GM12878 (cell line): ENCODE measurements at regions not wholly inside any gene's neighbourhood (a gene's known extent, or its start where the extent isn't known, plus 50 kb on each side); places are given as distances from the start of the nearest gene placed in this dataset.

ENCODE experiments used
- ATAC-seq: fragments of 200-7000 bp; cut with Tn5 transposase; 3 replicates; pipeline ENCODE4 v1.9.1; 2020; ENCODE audit warnings: mild to moderate bottlenecking, moderate library complexity
- BruUV-seq: library from RNA; stranded (reverse); fragments of 400-500 nt; replicated peaks from 2 replicates; lab custom pipeline; 2021; lab: Mats Ljungman, UMichigan
- CTCF ChIA-PET: fragments of 300-600 bp; sonication (Branson Sonifier 250); formaldehyde crosslinking; extraction: SDS; loops from one replicate; lab custom pipeline; 2021; ENCODE audit warnings: inconsistent platforms; lab: Yijun Ruan, JAX
- POLR2A ChIA-PET: fragments of 350-600 bp; formaldehyde crosslinking; extraction: SDS; loops from one replicate; lab custom pipeline; 2021; ENCODE audit warnings: inconsistent platforms; lab: Charles Lee
- RAD21 ChIA-PET: fragments of 300-600 bp; sonication (Branson Sonifier 250); formaldehyde crosslinking; loops from one replicate; lab custom pipeline; 2023; ENCODE audit warnings: antibody characterized with exemption; ENCODE audit not compliant: unreplicated experiment; lab: Charles Lee
- SMC1A ChIA-PET: fragments of 300-600 bp; sonication (Branson Sonifier 250); formaldehyde crosslinking; loops from one replicate; lab custom pipeline; 2023; ENCODE audit not compliant: unreplicated experiment, uncharacterized antibody; lab: Charles Lee
- DNase-seq: peaks from one replicate; pipeline ENCODE4 v3.0.0-alpha.2; 2011; ENCODE audit warnings: low read depth, low spot score
- FAIRE-seq: peaks from 3 replicates; lab custom pipeline; 2011; peaks lifted over from hg19 to GRCh38; lab: Jason Lieb, UNC
- H2AFZ ChIP-seq: 2 replicates; pipeline ENCODE4 v1.6.0; 2011; ENCODE audit warnings: low read depth, low read length, control low read depth; ENCODE audit not compliant: control insufficient read depth
- H3K27ac ChIP-seq: 2 replicates; pipeline ENCODE4 v1.5.1; 2011; ENCODE audit warnings: control low read depth; ENCODE audit not compliant: control insufficient read depth, insufficient read depth
- H3K27me3 ChIP-seq, 2 experiments: replicated peaks in 1 of 2; 2 replicates each; pipeline versions ENCODE4 v1.6.0 to v1.6.1; 2011; ENCODE audit warnings: low read length in 1 of 2; ENCODE audit not compliant: control insufficient read depth in 2 of 2, insufficient read depth in 2 of 2
- H3K36me3 ChIP-seq, 2 experiments: 2 replicates each; pipeline ENCODE4 v1.5.1; 2011; ENCODE audit warnings: low read length in 1 of 2; ENCODE audit not compliant: control insufficient read depth in 2 of 2, insufficient read depth in 2 of 2
- H3K4me1 ChIP-seq: 2 replicates; pipeline ENCODE4 v1.6.1; 2011; ENCODE audit warnings: mild to moderate bottlenecking, low read length, moderate library complexity, mixed read lengths; ENCODE audit not compliant: control insufficient read depth, insufficient read depth
- H3K4me2 ChIP-seq: 2 replicates; pipeline ENCODE4 v1.6.0; 2011; ENCODE audit warnings: control low read depth; ENCODE audit not compliant: control insufficient read depth, insufficient read depth
- H3K4me3 ChIP-seq: fragments of 200-600 bp; sonication (generic); 2 replicates; pipeline ENCODE4 v1.5.1; 2016
- H3K79me2 ChIP-seq: 2 replicates; pipeline ENCODE4 v1.6.0; 2011; ENCODE audit warnings: low read length; ENCODE audit not compliant: control insufficient read depth, insufficient read depth
- H3K9ac ChIP-seq: 2 replicates; pipeline ENCODE4 v1.8.0; 2011; ENCODE audit warnings: low read length, control low read depth, mixed read lengths; ENCODE audit not compliant: control insufficient read depth, insufficient read depth
- H3K9me3 ChIP-seq: replicated peaks from 3 replicates; pipeline ENCODE4 v1.5.1; 2011; ENCODE audit warnings: mild to moderate bottlenecking, low read length; ENCODE audit not compliant: control insufficient read depth, insufficient read depth
- H4K20me1 ChIP-seq: 2 replicates; pipeline ENCODE4 v1.6.0; 2011; ENCODE audit not compliant: control insufficient read depth, insufficient read depth
- BMI1 ChIP-seq: fragments of 450-650 bp; IDR thresholded peaks from 2 replicates; pipeline ENCODE4 v1.6.1; 2016; ENCODE audit warnings: mild to moderate bottlenecking, moderate library complexity, borderline replicate concordance
- GABPA ChIP-seq: IDR thresholded peaks from 2 replicates; pipeline ENCODE4 v1.6.1; 2014; ENCODE audit warnings: antibody characterized with exemption, low read depth, mild to moderate bottlenecking, inconsistent platforms
- JUNB ChIP-seq: IDR thresholded peaks from 2 replicates; pipeline ENCODE4 v1.6.1; 2016; ENCODE audit warnings: antibody characterized with exemption, mild to moderate bottlenecking
- JUND ChIP-seq: IDR thresholded peaks from 2 replicates; pipeline ENCODE4 v1.6.1; 2012; ENCODE audit warnings: low read depth, mild to moderate bottlenecking, low read length, improper control_type of control experiment, moderate library complexity
- MTA3 ChIP-seq: IDR thresholded peaks from 2 replicates; pipeline ENCODE4 v1.6.1; 2012; ENCODE audit warnings: low read length, inconsistent platforms, borderline replicate concordance
- NFIC ChIP-seq: IDR thresholded peaks from 2 replicates; pipeline ENCODE4 v1.6.1; 2012; ENCODE audit warnings: low read depth, mild to moderate bottlenecking, inconsistent platforms, low read length, moderate library complexity
- NFXL1 ChIP-seq: fragments of 450-650 bp; IDR thresholded peaks from 2 replicates; pipeline ENCODE4 v1.6.1; 2017; ENCODE audit warnings: antibody characterized with exemption, mild to moderate bottlenecking, borderline replicate concordance
- NR2C1 ChIP-seq: fragments of 450-650 bp; IDR thresholded peaks from 2 replicates; pipeline ENCODE4 v1.6.1; 2017; ENCODE audit warnings: antibody characterized with exemption, mild to moderate bottlenecking, moderate library complexity
- SMAD5 ChIP-seq: IDR thresholded peaks from 2 replicates; pipeline ENCODE4 v1.6.1; 2016; ENCODE audit warnings: antibody characterized with exemption, low read depth
- SMC3 ChIP-seq: IDR thresholded peaks from 2 replicates; pipeline ENCODE4 v1.6.1; 2011; ENCODE audit warnings: low read length, improper control_type of control experiment, borderline replicate concordance
- SREBF2 ChIP-seq: IDR thresholded peaks from 2 replicates; pipeline ENCODE4 v1.6.1; 2012; ENCODE audit warnings: mild to moderate bottlenecking, low read length
- TBL1XR1 ChIP-seq: IDR thresholded peaks from 2 replicates; pipeline ENCODE4 v1.6.1; 2012; ENCODE audit warnings: low read depth, low read length, improper control_type of control experiment
- WRNIP1 ChIP-seq: IDR thresholded peaks from 2 replicates; pipeline ENCODE4 v1.6.1; 2011; ENCODE audit warnings: low read depth, low read length, improper control_type of control experiment, borderline replicate concordance
- ZSCAN29 ChIP-seq: fragments of 450-650 bp; IDR thresholded peaks from 2 replicates; pipeline ENCODE4 v1.6.1; 2017; ENCODE audit warnings: mild to moderate bottlenecking, moderate library complexity
- WGBS: methylation state at CpG from one replicate; pipeline ENCODE4 v1.1.6; 2016; ENCODE audit warnings: low lambda C conversion rate; ENCODE audit not compliant: insufficient replicate concordance, insufficient coverage; ENCODE audit errors: missing lambda C conversion rate; 5-methylcytosine and 5-hydroxymethylcytosine counted together
- in situ Hi-C: fragments of 300-500 bp; cut with MboI; formaldehyde crosslinking; loops from 9 replicates; pipeline ENCODE4 v1.14.3; 2018; ENCODE audit warnings: mixed read lengths
- intact Hi-C: fragments of 100-400 bp; cut with micrococcal nuclease; formaldehyde crosslinking; loops from one replicate; pipeline ENCODE4 v1.14.2; 2022; ENCODE audit not compliant: unreplicated experiment
- TF ChIP-seq, protein P1 (sequence below), 3 experiments: IDR thresholded peaks in 2 of 3; conservative IDR thresholded peaks in 1 of 3; 2 replicates each; pipeline ENCODE4 v1.5.1; 2011; ENCODE audit warnings: low read depth in 3 of 3, low read length in 3 of 3, mild to moderate bottlenecking in 3 of 3, control low read depth in 2 of 3, moderate library complexity in 2 of 3, inconsistent platforms in 1 of 3, mixed read lengths in 1 of 3; ENCODE audit not compliant: control insufficient read depth in 2 of 3, insufficient read depth in 1 of 3; ENCODE audit errors: extremely low read depth in 1 of 3
- TF ChIP-seq, protein P2 (sequence below): IDR thresholded peaks from 2 replicates; pipeline ENCODE4 v1.6.1; 2012; ENCODE audit warnings: low read depth, low read length, improper control_type of control experiment
- TF ChIP-seq, protein P3 (sequence below): fragments of 450-650 bp; formaldehyde crosslinking; IDR thresholded peaks from 2 replicates; pipeline ENCODE4 v1.4.0; 2020; ENCODE audit warnings: mild to moderate bottlenecking, moderate library complexity

DNA sequence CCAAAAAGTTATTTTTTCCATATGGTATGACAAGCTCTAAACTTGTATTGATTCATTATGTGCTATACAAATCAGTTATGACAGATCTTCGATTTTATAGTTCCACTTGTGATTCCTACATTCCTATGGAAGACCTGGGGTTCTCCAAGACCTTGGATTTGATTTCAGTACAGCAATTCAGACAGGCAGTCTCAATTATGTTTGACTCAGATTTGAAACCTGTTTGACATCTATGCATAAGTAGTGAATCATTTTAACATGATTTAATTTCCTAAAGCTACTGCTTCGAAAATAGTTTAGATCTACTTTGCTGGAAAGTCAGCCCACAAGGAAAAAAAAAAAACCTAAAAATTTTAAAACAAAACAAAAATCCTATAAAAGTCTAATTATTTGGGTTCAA, 820.4 kb downstream of the LUZP2 start:
- ATAC-seq = no peak
- in situ Hi-C loops = no loop called here
- TF ChIP-seq JUNB = no peak
- TF ChIP-seq, protein P1, sequence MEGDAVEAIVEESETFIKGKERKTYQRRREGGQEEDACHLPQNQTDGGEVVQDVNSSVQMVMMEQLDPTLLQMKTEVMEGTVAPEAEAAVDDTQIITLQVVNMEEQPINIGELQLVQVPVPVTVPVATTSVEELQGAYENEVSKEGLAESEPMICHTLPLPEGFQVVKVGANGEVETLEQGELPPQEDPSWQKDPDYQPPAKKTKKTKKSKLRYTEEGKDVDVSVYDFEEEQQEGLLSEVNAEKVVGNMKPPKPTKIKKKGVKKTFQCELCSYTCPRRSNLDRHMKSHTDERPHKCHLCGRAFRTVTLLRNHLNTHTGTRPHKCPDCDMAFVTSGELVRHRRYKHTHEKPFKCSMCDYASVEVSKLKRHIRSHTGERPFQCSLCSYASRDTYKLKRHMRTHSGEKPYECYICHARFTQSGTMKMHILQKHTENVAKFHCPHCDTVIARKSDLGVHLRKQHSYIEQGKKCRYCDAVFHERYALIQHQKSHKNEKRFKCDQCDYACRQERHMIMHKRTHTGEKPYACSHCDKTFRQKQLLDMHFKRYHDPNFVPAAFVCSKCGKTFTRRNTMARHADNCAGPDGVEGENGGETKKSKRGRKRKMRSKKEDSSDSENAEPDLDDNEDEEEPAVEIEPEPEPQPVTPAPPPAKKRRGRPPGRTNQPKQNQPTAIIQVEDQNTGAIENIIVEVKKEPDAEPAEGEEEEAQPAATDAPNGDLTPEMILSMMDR (IDR thresholded peaks at IDR 0.05 in 2 of 3, conservative IDR thresholded peaks at IDR 0.05 in 1 of 3; ENCODE audit: control insufficient read depth in 2 of 3, extremely low read depth in 1 of 3, insufficient read depth in 1 of 3, low read depth in 3 of 3, low read length in 3 of 3) = no peak
- no peak for TF ChIP-seq BMI1
- no peak for TF ChIP-seq NR2C1
- no peak for TF ChIP-seq TBL1XR1
- TF ChIP-seq WRNIP1 = no peak
- no peak for TF ChIP-seq ZSCAN29
- TF ChIP-seq MTA3 = no peak
- TF ChIP-seq NFXL1 = no peak
- no peak for TF ChIP-seq SMC3
- no peak for TF ChIP-seq GABPA
- TF ChIP-seq, protein P2, sequence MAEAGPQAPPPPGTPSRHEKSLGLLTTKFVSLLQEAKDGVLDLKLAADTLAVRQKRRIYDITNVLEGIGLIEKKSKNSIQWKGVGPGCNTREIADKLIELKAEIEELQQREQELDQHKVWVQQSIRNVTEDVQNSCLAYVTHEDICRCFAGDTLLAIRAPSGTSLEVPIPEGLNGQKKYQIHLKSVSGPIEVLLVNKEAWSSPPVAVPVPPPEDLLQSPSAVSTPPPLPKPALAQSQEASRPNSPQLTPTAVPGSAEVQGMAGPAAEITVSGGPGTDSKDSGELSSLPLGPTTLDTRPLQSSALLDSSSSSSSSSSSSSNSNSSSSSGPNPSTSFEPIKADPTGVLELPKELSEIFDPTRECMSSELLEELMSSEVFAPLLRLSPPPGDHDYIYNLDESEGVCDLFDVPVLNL = no peak
- TF ChIP-seq, protein P3, sequence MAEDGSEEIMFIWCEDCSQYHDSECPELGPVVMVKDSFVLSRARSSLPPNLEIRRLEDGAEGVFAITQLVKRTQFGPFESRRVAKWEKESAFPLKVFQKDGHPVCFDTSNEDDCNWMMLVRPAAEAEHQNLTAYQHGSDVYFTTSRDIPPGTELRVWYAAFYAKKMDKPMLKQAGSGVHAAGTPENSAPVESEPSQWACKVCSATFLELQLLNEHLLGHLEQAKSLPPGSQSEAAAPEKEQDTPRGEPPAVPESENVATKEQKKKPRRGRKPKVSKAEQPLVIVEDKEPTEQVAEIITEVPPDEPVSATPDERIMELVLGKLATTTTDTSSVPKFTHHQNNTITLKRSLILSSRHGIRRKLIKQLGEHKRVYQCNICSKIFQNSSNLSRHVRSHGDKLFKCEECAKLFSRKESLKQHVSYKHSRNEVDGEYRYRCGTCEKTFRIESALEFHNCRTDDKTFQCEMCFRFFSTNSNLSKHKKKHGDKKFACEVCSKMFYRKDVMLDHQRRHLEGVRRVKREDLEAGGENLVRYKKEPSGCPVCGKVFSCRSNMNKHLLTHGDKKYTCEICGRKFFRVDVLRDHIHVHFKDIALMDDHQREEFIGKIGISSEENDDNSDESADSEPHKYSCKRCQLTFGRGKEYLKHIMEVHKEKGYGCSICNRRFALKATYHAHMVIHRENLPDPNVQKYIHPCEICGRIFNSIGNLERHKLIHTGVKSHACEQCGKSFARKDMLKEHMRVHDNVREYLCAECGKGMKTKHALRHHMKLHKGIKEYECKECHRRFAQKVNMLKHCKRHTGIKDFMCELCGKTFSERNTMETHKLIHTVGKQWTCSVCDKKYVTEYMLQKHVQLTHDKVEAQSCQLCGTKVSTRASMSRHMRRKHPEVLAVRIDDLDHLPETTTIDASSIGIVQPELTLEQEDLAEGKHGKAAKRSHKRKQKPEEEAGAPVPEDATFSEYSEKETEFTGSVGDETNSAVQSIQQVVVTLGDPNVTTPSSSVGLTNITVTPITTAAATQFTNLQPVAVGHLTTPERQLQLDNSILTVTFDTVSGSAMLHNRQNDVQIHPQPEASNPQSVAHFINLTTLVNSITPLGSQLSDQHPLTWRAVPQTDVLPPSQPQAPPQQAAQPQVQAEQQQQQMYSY = no peak
- TF ChIP-seq SREBF2 = no peak
- TF ChIP-seq SMAD5 = no peak
- TF ChIP-seq JUND = no peak
- TF ChIP-seq NFIC = no peak
- ChIA-PET RAD21 (no interaction called here), POLR2A (no interaction called here), CTCF (no interaction called here), SMC1A (no interaction called here)
- intact Hi-C loops = no loop called here
- H4K20me1 ChIP-seq = no peaks in the 10 kb centered on the region
- no peak overlapping the region for H3K4me2 ChIP-seq
- no peaks in the 10 kb centered on the region for H3K9me3 ChIP-seq
- H3K36me3 ChIP-seq = no peaks in the 10 kb centered on the region
- H3K4me1 ChIP-seq = no peaks in the 10 kb centered on the region
- FAIRE-seq = no peak
- H3K27ac ChIP-seq = no peak overlapping the region
- H3K27me3 ChIP-seq = no peaks in the 10 kb centered on the region
- H3K4me3 ChIP-seq = no peak overlapping the region
- H3K79me2 ChIP-seq = no peaks in the 10 kb centered on the region
- H3K9ac ChIP-seq = no peak overlapping the region
- no peak for DNase-seq
- H2AFZ ChIP-seq = no peak overlapping the region
- BruUV-seq = no TSS peak
- WGBS = 0% methylated on average over 2 of the region's 2 CpGs
